Hematopoietic multipotent progenitor cell treated with erythropoietin and hydrocortisone succinate and interleukin-3 and kit ligand, for 8 days (in vitro differentiated cells): ENCODE measurements at regions not wholly inside any gene's neighbourhood (a gene's known extent, or its start where the extent isn't known, plus 50 kb on each side); places are given as distances from the start of the nearest gene placed in this dataset.
"Not testable (repeated sequence)": the region's sequence is repeated elsewhere in the genome, so short reads cannot be mapped to it uniquely, and the experiment has no call there.

Experiments
- DNase-seq: peaks from one replicate; pipeline ENCODE4 v3.0.0-alpha.2; 2015

- no peak for DNase-seq
Observed at GRCh38 chr6:74757813-74758212, 448.0 kb downstream of the COL12A1 start.

- DNase-seq: no peak
Observed at GRCh38 chr6:74756923-74757322, 448.9 kb downstream of the COL12A1 start.

GRCh38 chr6:74755778-74756177, 450.1 kb downstream of the COL12A1 start:
- no peak for DNase-seq

- DNase-seq: no peak
Observed at GRCh38 chr6:74755196-74755595, 450.7 kb downstream of the COL12A1 start.

GRCh38 chr6:74753883-74754600, 451.8 kb downstream of the COL12A1 start:
- no peak for DNase-seq

- DNase-seq: peak; percentile 2
Observed at GRCh38 chr6:74752303-74752702, 453.6 kb downstream of the COL12A1 start.

GRCh38 chr6:74750826-74751225, 455.0 kb downstream of the COL12A1 start:
- no peak for DNase-seq

- no peak for DNase-seq
Observed at GRCh38 chr6:74749211-74750147, 456.4 kb downstream of the COL12A1 start.

- no peak for DNase-seq
Observed at GRCh38 chr6:74745670-74746069, 460.2 kb downstream of the COL12A1 start.

GRCh38 chr6:74742793-74743508, 462.9 kb downstream of the COL12A1 start:
- DNase-seq: no peak

GRCh38 chr6:74741646-74742045, 464.2 kb downstream of the COL12A1 start:
- no peak for DNase-seq

GRCh38 chr6:74735304-74735703, 470.5 kb downstream of the COL12A1 start:
- DNase-seq: no peak

- DNase-seq: no peak
Observed at GRCh38 chr6:74734901-74735300, 471.0 kb downstream of the COL12A1 start.

- no peak for DNase-seq
Observed at GRCh38 chr6:74733830-74734620, 471.8 kb downstream of the COL12A1 start.

GRCh38 chr6:74731931-74732330, 473.9 kb downstream of the COL12A1 start:
- DNase-seq: no peak

GRCh38 chr6:74731204-74731603, 474.6 kb downstream of the COL12A1 start:
- DNase-seq: no peak

- no peak for DNase-seq
Observed at GRCh38 chr6:74720923-74721322, 484.9 kb downstream of the COL12A1 start.

- no peak for DNase-seq
Observed at GRCh38 chr6:74717591-74717990, 488.3 kb downstream of the COL12A1 start.

GRCh38 chr6:74715355-74716085, 490.3 kb downstream of the COL12A1 start:
- DNase-seq: no peak

- no peak for DNase-seq
Observed at GRCh38 chr6:74713941-74714340, 491.9 kb downstream of the COL12A1 start.

- no peak for DNase-seq
Observed at GRCh38 chr6:74705451-74705850, 500.4 kb downstream of the COL12A1 start.

- not testable (repeated sequence) for DNase-seq
Observed at GRCh38 chr6:74704540-74704939, 501.3 kb downstream of the COL12A1 start.
